ENCODE measurements at regions not wholly inside any gene's neighbourhood (a gene's known extent, or its start where the extent isn't known, plus 50 kb on each side); places are given as distances from the start of the nearest gene placed in this dataset.

DNA sequence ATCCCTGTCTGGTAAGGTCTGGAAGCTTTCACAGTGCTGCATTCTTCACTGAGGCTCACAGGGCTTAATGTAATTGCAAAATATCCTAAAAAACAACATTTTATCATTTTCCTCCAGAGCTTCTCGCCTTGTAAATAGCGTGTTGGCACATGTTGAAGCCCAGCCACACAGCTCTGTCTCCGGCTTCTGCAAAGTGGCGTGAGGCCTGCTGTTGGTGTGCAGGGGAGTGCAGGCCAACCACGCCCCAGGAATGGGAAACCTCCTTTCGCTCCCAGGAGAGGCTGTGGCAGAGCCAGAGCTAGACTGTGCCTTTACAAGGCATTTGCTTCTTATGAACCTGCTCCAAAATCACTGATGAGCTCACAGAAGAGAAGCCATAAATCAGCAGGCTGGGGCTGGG is 248.2 kb upstream of the MAF start:
- no peak for TF ChIP-seq POLR2AphosphoS5 (IDR thresholded peaks at IDR 0.05; ENCODE audit: insufficient read depth, low read depth, low read length)
- TF ChIP-seq, protein P1, sequence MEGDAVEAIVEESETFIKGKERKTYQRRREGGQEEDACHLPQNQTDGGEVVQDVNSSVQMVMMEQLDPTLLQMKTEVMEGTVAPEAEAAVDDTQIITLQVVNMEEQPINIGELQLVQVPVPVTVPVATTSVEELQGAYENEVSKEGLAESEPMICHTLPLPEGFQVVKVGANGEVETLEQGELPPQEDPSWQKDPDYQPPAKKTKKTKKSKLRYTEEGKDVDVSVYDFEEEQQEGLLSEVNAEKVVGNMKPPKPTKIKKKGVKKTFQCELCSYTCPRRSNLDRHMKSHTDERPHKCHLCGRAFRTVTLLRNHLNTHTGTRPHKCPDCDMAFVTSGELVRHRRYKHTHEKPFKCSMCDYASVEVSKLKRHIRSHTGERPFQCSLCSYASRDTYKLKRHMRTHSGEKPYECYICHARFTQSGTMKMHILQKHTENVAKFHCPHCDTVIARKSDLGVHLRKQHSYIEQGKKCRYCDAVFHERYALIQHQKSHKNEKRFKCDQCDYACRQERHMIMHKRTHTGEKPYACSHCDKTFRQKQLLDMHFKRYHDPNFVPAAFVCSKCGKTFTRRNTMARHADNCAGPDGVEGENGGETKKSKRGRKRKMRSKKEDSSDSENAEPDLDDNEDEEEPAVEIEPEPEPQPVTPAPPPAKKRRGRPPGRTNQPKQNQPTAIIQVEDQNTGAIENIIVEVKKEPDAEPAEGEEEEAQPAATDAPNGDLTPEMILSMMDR (IDR thresholded peaks at IDR 0.05; ENCODE audit: extremely low read depth in 1 of 2, insufficient read depth in 1 of 2, low read depth in 1 of 2, low read length in 2 of 2) = no peak

Data from endothelial cell of umbilical vein (primary cell).